Gastrocnemius medialis (tissue), 4 donors: ENCODE measurements at regions not wholly inside any gene's neighbourhood (a gene's known extent, or its start where the extent isn't known, plus 50 kb on each side); places are given as distances from the start of the nearest gene placed in this dataset.

Source experiments
- ATAC-seq, 2 donors: fragments of 150-250 bp; one replicate each; pipeline ENCODE4 v1.9.1; 2016
- DNase-seq, 2 donors: peaks; one replicate each; pipeline ENCODE4 v3.0.0-alpha.2; 2019
- H3K27ac ChIP-seq, 4 donors: fragments of 200-600 bp; sonication (generic); 1 replicate in 1 of 4; 2 replicates in 3 of 4; pipeline ENCODE4 v1.5.1; 2016 to 2018; ENCODE audit warnings: mild to moderate bottlenecking in 2 of 4, moderate library complexity in 1 of 4
- H3K27me3 ChIP-seq, 3 donors: fragments of 200-600 bp; sonication (generic) in 2 of 3; 1 replicate in 1 of 3; 2 replicates in 2 of 3; pipeline versions ENCODE4 v1.5.1 to v1.6.0; 2016 to 2019; ENCODE audit warnings: mild to moderate bottlenecking in 1 of 3, moderate library complexity in 1 of 3
- H3K36me3 ChIP-seq, 2 donors: fragments of 200-600 bp; sonication (generic) in 1 of 2; one replicate each; pipeline ENCODE4 v1.5.1; 2017 to 2018
- H3K4me1 ChIP-seq, 2 donors: fragments of 200-600 bp; sonication (generic) in 1 of 2; one replicate each; pipeline ENCODE4 v1.5.1; 2016 to 2017; ENCODE audit warnings: mild to moderate bottlenecking in 2 of 2
- H3K4me3 ChIP-seq, 4 donors: fragments of 200-600 bp; sonication (generic) in 3 of 4; 1 replicate in 1 of 4; 2 replicates in 3 of 4; pipeline ENCODE4 v1.5.1; 2016 to 2019; ENCODE audit warnings: mild to moderate bottlenecking in 2 of 4
- H3K9me3 ChIP-seq, 3 donors: fragments of 200-600 bp; sonication (generic) in 2 of 3; 1 replicate in 1 of 3; 2 replicates in 2 of 3; pipeline ENCODE4 v1.5.1; 2016 to 2019
- POLR2A ChIP-seq, 2 donors: fragments of 450-650 bp; IDR thresholded peaks; one replicate each; pipeline ENCODE4 v1.6.1; 2017; ENCODE audit warnings: antibody characterized with exemption in 2 of 2, mild to moderate bottlenecking in 2 of 2, moderate library complexity in 2 of 2
- in situ Hi-C, 4 donors: fragments of 200-750 bp; cut with MboI; loops; one replicate each; pipeline versions ENCODE4 v1.15.0 to v1.8.0; 2017; ENCODE audit warnings: low sequenced_read_pairs in 4 of 4
- intact Hi-C: fragments of 100-400 bp; cut with DNase I; formaldehyde crosslinking; loops from one replicate; pipeline ENCODE4 v1.15.1; 2023; ENCODE audit warnings: low total_unique reads
- TF ChIP-seq, protein P1 (sequence below), 5 experiments: fragments of 450-650 bp in 3 of 5; fragments of 200-600 bp in 2 of 5; sonication (generic) in 2 of 5; IDR thresholded peaks in 4 of 5; conservative IDR thresholded peaks in 1 of 5; 1 replicate in 4 of 5; 2 replicates in 1 of 5; pipeline ENCODE4 v1.5.1; 2016 to 2019; ENCODE audit warnings: antibody characterized with exemption in 5 of 5, mild to moderate bottlenecking in 3 of 5, moderate library complexity in 3 of 5

DNA sequence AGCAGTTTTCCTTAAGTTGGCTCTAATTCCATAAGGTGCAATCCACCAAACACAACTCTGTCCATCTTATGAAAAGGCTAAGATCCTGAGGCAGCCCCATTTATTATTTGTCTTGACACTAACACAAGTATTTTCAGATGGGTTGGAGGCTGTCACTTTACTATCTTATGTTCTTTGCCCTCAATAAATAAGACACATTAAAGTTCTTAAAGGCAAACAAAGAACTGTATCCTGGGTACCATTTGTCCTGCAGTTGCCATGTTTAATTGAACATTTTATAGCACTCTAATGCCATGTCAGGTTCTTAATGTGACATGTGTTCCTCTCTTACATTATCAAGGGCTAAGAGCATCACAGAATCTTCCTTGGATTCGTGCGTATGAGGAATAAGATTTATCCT lies 189.5 kb upstream of the SNX2 start:
- H3K36me3 ChIP-seq, result no peaks in the 10 kb centered on the region
- H3K4me1 ChIP-seq, result no peaks in the 10 kb centered on the region
- no peak for DNase-seq
- in situ Hi-C loops, result no loop called here
- intact Hi-C loops, result no loop called here
- H3K4me3 ChIP-seq, result no peak overlapping the region
- TF ChIP-seq, protein P1, sequence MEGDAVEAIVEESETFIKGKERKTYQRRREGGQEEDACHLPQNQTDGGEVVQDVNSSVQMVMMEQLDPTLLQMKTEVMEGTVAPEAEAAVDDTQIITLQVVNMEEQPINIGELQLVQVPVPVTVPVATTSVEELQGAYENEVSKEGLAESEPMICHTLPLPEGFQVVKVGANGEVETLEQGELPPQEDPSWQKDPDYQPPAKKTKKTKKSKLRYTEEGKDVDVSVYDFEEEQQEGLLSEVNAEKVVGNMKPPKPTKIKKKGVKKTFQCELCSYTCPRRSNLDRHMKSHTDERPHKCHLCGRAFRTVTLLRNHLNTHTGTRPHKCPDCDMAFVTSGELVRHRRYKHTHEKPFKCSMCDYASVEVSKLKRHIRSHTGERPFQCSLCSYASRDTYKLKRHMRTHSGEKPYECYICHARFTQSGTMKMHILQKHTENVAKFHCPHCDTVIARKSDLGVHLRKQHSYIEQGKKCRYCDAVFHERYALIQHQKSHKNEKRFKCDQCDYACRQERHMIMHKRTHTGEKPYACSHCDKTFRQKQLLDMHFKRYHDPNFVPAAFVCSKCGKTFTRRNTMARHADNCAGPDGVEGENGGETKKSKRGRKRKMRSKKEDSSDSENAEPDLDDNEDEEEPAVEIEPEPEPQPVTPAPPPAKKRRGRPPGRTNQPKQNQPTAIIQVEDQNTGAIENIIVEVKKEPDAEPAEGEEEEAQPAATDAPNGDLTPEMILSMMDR (IDR thresholded peaks at IDR 0.05 in 4 of 5, conservative IDR thresholded peaks at IDR 0.05 in 1 of 5), result no peak
- TF ChIP-seq POLR2A (IDR thresholded peaks at IDR 0.05), result no peak
- no peak for ATAC-seq
- H3K27me3 ChIP-seq, result no peaks in the 10 kb centered on the region
- no peaks in the 10 kb centered on the region for H3K9me3 ChIP-seq
- no peak overlapping the region for H3K27ac ChIP-seq

GRCh38 chr5:122586351-122586750 lies 188.5 kb upstream of the SNX2 start:
- in situ Hi-C loops, result no loop called here
- H3K4me3 ChIP-seq, result no peak overlapping the region
- intact Hi-C loops, result no loop called here
- ATAC-seq (no peak), DNase-seq (no peak)
- no peaks in the 10 kb centered on the region for H3K9me3 ChIP-seq
- no peaks in the 10 kb centered on the region for H3K27me3 ChIP-seq
- H3K36me3 ChIP-seq, result no peaks in the 10 kb centered on the region
- no peak overlapping the region for H3K27ac ChIP-seq
- TF ChIP-seq, protein P1 (IDR thresholded peaks at IDR 0.05 in 4 of 5, conservative IDR thresholded peaks at IDR 0.05 in 1 of 5), result no peak
- TF ChIP-seq POLR2A (IDR thresholded peaks at IDR 0.05), result no peak
- H3K4me1 ChIP-seq, result no peaks in the 10 kb centered on the region

DNA sequence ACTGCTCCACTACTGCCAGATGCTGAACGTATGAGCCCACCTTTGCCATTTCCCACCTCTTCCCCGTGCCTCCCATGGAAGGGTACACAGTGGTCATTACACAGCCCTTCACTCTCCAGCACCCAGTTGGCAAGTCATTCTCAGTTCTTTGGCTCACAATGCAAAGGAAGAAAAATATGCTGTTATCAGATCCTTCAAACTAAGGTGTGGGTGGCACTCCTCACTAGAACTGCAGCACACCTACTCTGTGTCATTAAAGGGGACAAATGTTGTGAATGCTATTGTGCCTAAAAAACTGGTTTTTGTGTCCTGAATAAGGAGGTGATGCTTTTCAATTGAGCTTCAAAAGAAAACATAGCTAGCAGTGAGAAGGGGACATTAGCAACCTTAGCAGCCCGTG lies 183.1 kb upstream of the SNX2 start:
- TF ChIP-seq, protein P1 (IDR thresholded peaks at IDR 0.05 in 4 of 5, conservative IDR thresholded peaks at IDR 0.05 in 1 of 5), result no peak
- TF ChIP-seq POLR2A (IDR thresholded peaks at IDR 0.05), result no peak
- Histone ChIP-seq H3K4me3 (no peak overlapping the region), H3K9me3 (no peaks in the 10 kb centered on the region), H3K36me3 (no peaks in the 10 kb centered on the region), H3K27ac (no peak overlapping the region), H3K27me3 (no peaks in the 10 kb centered on the region), H3K4me1 (no peaks in the 10 kb centered on the region)
- intact Hi-C loops, result no loop called here
- ATAC-seq (no peak), DNase-seq (no peak)
- in situ Hi-C loops, result no loop called here

- Histone ChIP-seq H3K36me3 (no peaks in the 10 kb centered on the region), H3K4me3 (no peak overlapping the region), H3K9me3 (no peaks in the 10 kb centered on the region), H3K4me1 (no peaks in the 10 kb centered on the region), H3K27ac (no peak overlapping the region), H3K27me3 (no peaks in the 10 kb centered on the region)
- DNase-seq, result no peak
- ATAC-seq, result no peak
- TF ChIP-seq, protein P1 (IDR thresholded peaks at IDR 0.05 in 4 of 5, conservative IDR thresholded peaks at IDR 0.05 in 1 of 5), result no peak
- TF ChIP-seq POLR2A (IDR thresholded peaks at IDR 0.05), result no peak
- in situ Hi-C loops (no loop called here), intact Hi-C loops (no loop called here)
These were observed 175.9 kb upstream of the SNX2 start for GRCh38 chr5:122599000-122599399.

DNA sequence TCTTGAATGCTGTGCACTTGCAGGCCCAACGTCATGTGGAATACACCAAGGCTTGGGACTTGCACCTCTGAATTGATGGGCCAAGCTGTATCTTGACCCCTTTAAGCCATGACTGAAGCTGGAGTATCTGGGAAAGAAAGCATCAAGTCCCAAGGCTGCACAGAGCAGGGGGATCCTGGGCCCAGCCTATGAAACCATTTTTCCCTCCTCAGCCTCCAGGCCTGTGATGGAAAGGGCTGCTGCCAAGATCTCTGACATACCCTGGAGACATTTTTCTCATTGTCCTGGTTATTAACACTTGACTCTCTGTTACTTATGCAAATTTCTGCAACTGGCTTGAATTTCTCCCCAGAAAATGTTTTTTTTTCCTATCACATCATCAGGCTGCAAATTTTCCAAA lies 174.0 kb upstream of the SNX2 start:
- H3K27me3 ChIP-seq, result no peaks in the 10 kb centered on the region
- ATAC-seq (no peak), DNase-seq (no peak)
- H3K27ac ChIP-seq, result no peak overlapping the region
- in situ Hi-C loops, result no loop called here
- no peaks in the 10 kb centered on the region for H3K9me3 ChIP-seq
- TF ChIP-seq POLR2A (IDR thresholded peaks at IDR 0.05), result no peak
- TF ChIP-seq, protein P1 (IDR thresholded peaks at IDR 0.05 in 4 of 5, conservative IDR thresholded peaks at IDR 0.05 in 1 of 5), result no peak
- intact Hi-C loops, result no loop called here
- no peaks in the 10 kb centered on the region for H3K36me3 ChIP-seq
- no peak overlapping the region for H3K4me3 ChIP-seq
- H3K4me1 ChIP-seq, result no peaks in the 10 kb centered on the region
